HG03066 (cell line): ENCODE measurements at regions not wholly inside any gene's neighbourhood (a gene's known extent, or its start where the extent isn't known, plus 50 kb on each side); places are given as distances from the start of the nearest gene placed in this dataset.

Source experiments
- ATAC-seq: cut with Tn5 transposase; IDR thresholded peaks from one replicate; pipeline ENCODE4 v1.9.1; 2021; ENCODE audit warnings: low read depth; ENCODE audit not compliant: unreplicated experiment

- ATAC-seq: no peak
Observed at GRCh38 chr3:106018102-106018501, 149.3 kb upstream of the CBLB start.

- ATAC-seq: no peak
Observed at GRCh38 chr3:106018929-106019550, 150.2 kb upstream of the CBLB start.

GRCh38 chr3:106022913-106023312 is 154.1 kb upstream of the CBLB start:
- ATAC-seq: no peak

DNA sequence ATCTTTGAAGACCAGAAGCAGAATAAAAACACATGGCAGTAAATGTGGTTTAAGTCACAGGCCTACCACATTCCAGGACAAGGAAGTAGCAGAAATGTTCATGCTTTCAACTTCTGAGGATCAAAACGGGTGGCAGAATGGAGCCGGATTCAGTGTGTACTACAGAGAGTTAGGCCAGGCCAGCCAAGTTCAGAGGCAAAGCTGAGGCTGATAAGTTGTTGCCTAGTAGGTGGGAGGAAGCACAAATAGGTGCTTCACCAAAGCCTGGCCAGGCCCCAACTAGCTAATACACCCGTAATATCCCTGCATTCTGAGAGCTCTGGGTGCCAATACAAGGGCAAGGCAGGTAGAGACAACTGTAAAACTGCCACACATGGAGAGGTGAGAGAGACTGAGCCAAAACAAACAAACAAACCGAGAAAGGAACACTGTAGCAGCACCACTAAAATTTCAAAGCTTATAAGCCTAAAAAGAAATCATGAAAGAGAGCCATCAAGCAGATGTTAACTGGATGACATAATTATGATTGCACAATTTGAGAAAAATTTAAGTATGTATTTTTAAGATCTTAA is 156.4 kb upstream of the CBLB start:
- no peak for ATAC-seq

GRCh38 chr3:106029954-106030626 is 161.3 kb upstream of the CBLB start:
- no peak for ATAC-seq

GRCh38 chr3:106030627-106030963 is 161.8 kb upstream of the CBLB start:
- ATAC-seq: no peak

GRCh38 chr3:106032479-106032878 is 163.7 kb upstream of the CBLB start:
- no peak for ATAC-seq

DNA sequence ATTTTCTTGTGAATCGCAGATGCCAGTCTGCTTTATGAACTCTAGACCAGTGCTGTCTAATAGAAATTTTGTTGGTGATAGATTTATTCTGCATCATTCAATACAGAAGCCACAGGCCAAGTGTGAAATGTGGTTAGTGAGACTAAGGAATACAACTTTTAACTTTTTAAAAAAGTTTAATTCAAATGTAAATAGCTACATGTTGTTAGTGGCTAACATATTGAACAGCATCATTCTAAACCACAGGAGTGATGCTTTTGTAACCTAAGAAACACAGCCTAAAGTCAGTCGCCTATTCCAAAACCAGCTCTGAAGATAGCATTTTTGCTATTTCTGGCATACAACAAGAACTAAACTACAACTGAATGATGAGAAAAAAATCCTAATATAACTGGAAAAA is 164.8 kb upstream of the CBLB start:
- ATAC-seq: no peak

- ATAC-seq: no peak
Observed at GRCh38 chr3:106034313-106034712, 165.5 kb upstream of the CBLB start.

DNA sequence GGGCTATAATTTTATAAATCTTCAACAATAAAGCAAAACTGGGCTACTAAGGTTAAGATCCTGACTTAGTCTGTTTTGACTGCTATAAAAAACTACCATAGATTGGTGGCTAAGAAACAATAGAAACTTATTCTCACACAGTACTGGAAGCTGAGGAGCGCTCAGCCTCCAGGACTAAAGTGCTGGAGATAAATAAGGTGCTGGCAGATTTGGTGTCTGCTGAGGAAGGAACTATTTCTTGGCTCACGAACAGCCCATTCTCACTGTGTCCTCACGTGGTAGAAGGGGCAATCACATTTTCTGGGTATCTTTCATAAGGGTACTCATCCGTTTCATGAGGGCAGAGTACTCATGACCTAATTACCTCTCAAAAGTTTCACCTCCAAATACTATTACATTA is 166.8 kb upstream of the CBLB start:
- no peak for ATAC-seq

DNA sequence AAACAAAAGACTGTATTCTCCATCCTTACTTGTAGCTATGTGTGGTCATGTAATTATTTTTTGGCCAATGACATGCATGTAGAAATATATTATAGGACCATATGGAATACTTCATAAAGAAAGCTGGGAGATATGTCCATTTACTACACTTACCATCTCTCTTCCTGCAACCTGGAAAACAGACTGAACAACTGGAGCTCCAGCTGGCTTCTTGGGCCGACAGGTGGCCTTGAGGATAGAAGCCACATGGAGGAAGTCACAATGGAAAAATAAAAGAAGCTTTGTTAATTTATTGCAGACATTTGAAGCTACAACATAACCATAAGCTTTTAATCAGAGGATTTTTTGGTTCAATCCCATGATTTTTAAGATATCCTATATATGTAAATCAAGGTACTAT is 167.9 kb upstream of the CBLB start:
- no peak for ATAC-seq

DNA sequence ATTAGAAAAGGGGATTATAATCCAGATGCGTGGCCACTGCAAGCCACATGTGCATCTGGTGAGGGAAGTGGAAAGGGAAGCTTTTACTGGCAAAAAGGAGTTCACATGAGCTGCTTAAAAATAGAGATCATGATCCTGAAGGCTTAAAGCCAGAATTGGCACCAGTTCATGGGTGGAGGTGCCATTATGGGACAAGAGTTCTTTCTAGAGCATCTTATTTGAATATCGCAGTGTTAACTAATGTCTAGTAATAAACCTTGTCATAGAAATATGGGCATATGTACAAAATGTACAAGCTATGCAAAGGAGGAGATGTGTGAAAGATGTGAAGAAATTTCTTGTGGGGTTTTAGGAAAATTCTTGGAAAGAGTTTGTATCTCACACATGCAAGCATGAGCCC is 178.4 kb upstream of the CBLB start:
- no peak for ATAC-seq

DNA sequence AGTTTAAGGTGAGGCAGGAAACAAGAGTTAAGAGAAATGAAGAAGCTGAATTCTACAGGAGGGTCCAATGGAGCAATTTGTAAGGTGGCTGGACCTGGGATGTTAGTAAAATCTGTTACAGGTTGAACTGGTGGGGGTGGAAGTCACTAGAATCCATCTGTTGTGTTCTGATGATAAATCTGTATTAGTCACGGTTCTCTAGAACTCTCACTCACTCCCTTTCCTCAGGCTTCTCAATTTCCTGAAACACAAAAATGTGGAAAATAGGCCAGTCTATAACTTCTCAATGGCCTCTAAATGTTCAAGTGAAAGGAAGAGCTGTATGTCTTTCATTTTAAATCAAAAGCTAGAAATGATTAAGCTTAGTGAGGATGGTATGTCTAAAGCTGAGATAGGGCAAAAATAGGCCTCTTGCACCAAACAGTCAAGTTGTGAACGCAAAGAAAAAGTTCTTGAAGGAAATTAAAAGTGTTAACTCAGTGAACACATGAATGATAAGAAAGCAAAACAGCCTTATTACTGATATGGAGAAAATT is 180.2 kb upstream of the CBLB start:
- ATAC-seq: no peak

GRCh38 chr3:106049821-106050220 is 181.0 kb upstream of the CBLB start:
- no peak for ATAC-seq

GRCh38 chr3:106056931-106057330 is 188.1 kb upstream of the CBLB start:
- no peak for ATAC-seq

- no peak for ATAC-seq
Observed at GRCh38 chr3:106058475-106058874, 189.7 kb upstream of the CBLB start.

DNA sequence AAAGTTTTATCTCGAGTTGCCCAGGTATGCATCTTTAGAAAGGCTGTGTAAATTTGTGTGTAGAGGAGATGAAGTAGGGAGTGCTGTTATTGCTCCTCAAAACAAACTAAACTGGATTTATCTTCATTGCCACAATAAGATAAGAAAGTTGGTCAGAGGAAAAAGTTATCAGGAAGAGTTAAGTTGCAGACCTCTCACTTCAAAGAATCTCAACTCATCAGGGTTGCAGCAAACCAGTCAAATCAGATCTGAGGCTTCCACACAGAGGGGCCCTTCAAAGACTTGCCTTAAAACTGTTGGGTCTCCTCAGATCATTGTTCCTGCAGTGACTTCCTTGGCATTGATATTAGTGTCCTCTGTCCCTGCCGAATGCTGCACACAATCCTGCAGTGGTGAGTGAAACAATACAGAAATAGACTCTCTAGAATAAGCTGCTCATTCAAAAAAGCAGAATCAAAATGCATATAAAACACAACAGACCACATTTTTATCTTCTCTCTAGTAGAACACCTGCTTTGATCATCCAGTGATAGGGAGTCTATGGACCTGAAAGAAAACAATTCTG is 191.2 kb upstream of the CBLB start:
- no peak for ATAC-seq

GRCh38 chr3:106063909-106064308 is 195.1 kb upstream of the CBLB start:
- ATAC-seq: no peak

GRCh38 chr3:106065831-106066230 is 197.0 kb upstream of the CBLB start:
- ATAC-seq: no peak

DNA sequence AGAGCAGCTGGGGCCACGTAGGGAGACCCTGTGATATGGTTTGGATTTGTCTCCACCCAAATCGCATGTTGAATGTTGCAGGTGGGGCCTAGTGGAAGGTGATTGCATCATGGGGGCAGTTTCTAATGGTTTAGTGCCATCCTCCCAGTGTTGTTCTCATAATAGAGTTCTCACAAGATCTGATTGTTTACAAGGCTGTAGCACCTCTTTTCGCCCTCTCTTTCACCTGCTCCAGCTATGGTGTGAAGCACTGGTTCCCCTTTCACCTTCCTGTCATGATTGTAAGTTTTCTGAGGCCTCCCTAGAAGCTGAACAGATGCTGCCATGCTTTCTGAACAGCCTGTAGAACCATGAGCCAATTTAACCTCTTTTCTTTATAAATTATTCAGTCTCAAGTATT is 198.9 kb upstream of the CBLB start:
- peak; percentile 76 for ATAC-seq

DNA sequence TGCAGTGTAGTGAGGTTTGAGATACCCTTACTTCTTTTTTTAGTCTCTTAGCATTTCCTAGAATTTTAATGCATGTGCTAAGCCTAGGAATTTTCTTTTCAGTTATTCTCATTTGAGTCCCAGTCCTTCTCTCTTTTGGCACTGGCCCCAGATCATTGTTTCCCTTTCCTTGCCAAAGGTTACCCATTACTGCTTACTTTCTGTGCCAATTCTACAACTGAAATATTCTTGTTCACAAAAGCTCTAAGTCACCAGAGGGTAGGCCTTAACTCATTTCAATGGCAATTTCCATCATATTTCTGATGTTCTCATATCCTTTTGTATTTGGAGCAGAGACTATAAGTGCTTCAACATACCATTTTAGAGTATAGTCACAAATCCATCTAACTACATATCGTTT is 199.6 kb upstream of the CBLB start:
- ATAC-seq: peak; percentile 31

DNA sequence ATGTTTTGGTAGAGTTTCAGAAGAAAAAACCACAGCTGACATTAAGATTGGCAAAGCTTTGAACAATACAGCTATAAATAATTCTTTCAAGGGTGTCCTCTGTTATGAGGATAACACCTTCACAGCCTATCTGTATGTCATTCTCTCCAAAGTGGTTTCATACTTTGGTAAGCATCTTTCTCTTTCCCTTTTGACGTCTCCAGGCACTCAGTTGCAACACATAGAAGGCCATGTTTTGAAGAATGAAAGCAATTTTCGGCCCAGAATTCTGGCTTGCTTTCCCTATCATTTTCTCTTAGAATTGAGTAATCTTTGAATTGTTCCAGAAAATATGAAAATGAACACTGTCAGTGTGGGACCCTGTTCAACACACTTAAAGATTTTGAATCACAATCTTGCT is 200.0 kb upstream of the CBLB start:
- peak; percentile 67 for ATAC-seq
